SK-N-SH treated with all-trans-retinoic acid at 6 μM for 48 hours (cell line): ENCODE measurements at regions not wholly inside any gene's neighbourhood (a gene's known extent, or its start where the extent isn't known, plus 50 kb on each side); places are given as distances from the start of the nearest gene placed in this dataset.

ENCODE experiments used
- TCF4 ChIP-seq: fragments of 250-450 bp; sonication (Bioruptor Pico); IDR thresholded peaks from 2 replicates; pipeline ENCODE4 v1.8.0; 2021; ENCODE audit warnings: mild to moderate bottlenecking, moderate library complexity, borderline replicate concordance
- TOX ChIP-seq: fragments of 250-450 bp; sonication (Bioruptor Pico); IDR thresholded peaks from 2 replicates; pipeline ENCODE4 v1.8.0; 2021; ENCODE audit warnings: mild to moderate bottlenecking, moderate library complexity, borderline replicate concordance

DNA sequence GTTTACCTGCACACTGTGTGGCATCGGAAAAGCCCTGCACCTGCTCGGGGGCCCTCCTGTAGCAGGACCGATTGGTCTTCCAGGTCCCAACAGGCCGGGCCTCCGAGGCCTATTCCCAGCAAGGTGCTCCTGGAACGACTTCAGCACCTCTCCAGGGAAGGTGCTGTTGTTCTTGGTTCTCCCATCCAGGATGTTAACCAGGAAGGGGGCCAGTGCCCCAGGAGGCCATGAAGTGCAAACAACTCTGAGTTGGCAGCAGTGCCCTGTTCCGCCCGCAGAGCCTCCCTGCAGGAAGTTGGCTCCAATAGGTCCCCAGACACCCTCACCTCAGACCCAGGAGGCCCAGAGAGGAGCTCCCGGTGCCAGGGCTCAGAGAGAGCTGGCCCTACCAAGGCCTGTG lies 64.0 kb upstream of the DUSP5 start:
- no peak for TF ChIP-seq TOX (CRISPR knock-in tag)
- no peak for TF ChIP-seq TCF4 (CRISPR knock-in tag)
